ENCODE measurements at regions not wholly inside any gene's neighbourhood (a gene's known extent, or its start where the extent isn't known, plus 50 kb on each side); places are given as distances from the start of the nearest gene placed in this dataset.

DNA sequence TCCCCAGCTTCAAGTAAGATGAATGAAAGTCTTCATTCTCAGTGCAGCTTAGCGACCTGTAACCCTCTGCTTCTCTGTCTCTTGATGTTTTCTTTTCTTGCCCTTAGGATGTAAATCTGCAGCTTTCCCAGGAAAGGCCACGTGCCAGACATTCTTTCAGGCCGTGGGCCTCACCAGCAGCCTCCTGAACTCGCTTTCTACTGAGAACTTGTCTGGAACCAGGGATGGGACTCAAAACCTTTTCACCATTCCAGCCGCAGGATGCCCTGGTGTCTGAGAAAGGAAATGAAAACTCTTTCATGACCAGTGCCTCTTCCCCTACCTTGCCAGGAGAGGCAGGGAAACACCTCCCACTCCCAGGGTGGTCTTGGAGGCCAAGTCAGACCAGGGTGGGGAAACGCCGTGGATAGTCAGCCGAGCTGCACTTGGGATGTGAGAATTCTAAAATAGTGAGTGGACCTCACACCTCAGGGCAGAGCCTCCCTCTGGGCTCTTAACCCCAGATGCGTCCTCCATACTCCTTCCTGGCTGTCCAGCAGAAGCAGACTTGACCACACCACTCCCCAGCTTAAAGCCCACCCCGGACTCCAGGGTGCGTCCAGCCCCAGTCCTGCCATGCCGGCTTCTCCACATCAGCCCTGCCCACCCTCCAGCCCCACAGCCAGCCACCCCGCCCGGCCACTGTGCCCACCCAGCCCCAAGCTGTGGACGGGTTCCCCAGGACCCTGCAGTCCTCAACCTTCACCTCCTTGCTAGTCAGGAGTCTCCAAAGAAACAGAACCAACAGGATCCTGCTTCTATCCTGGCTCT, 115.5 kb downstream of the TWIST2 start:
- POLR2A ChIA-PET: no interaction called here
- ATAC-seq (no peak), DNase-seq (no peak)
- H3K27me3 ChIP-seq (ENCODE audit: control insufficient read depth in 2 of 2, insufficient read depth in 2 of 2, low read length in 2 of 2): no peaks in the 10 kb centered on the region
- H3K36me3 ChIP-seq (ENCODE audit: control insufficient read depth in 2 of 3, insufficient read depth in 3 of 3, low read length in 3 of 3): no peaks in the 10 kb centered on the region
- no peaks in the 10 kb centered on the region for H3K9me3 ChIP-seq (ENCODE audit: control insufficient read depth in 2 of 3, low read length in 3 of 3)
- Mint-ChIP-seq H3K36me3 (no peaks in the 10 kb centered on the region), H3K4me3 (no peak overlapping the region), H3K27ac (no peak overlapping the region), H3K9me3 (peaks cover 0 to 8% (median 0%) of the 10 kb centered on the region in 11 donors), H3K27me3 (peaks cover 14 to 30% (median 21%) of the 10 kb centered on the region in 5 donors), H3K4me1 (peaks cover 0 to 2% (median 0%) of the 10 kb centered on the region in 7 donors)
- H3K4me1 ChIP-seq (ENCODE audit: control insufficient read depth in 2 of 2, insufficient read depth in 2 of 2, low read length in 2 of 2): no peaks in the 10 kb centered on the region
- CTCF ChIA-PET: no interaction called here
- intact Hi-C loops (cut with micrococcal nuclease): no loop called here
- H3K4me3 ChIP-seq (ENCODE audit: low read length): no peak overlapping the region
- no peak overlapping the region for H3K27ac ChIP-seq (ENCODE audit: low read depth, low read length)

DNA sequence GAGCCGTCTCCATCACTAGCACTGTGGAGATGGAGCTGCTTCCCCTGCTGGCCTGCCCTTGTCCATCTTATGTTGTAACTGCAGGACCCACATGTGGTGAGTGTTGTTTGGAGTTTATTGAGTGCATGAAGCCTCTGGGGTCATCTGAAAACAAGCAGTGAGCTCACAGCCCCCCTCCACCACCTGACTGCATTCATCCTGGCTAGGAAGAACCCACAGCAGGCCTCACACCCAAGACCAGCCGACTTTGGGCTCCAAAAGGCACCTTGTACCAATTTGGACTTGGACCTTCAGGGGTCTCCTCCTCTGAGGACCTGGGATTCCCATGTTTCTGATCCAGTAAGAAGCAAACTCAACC, 116.1 kb downstream of the TWIST2 start:
- H3K4me1 ChIP-seq (ENCODE audit: control insufficient read depth in 2 of 2, insufficient read depth in 2 of 2, low read length in 2 of 2): no peaks in the 10 kb centered on the region
- H3K4me3 ChIP-seq (ENCODE audit: low read length): no peak overlapping the region
- peaks cover 0 to 2% (median 0%) of the 10 kb centered on the region in 7 donors for H3K4me1 Mint-ChIP-seq
- no peaks in the 10 kb centered on the region for H3K27me3 ChIP-seq (ENCODE audit: control insufficient read depth in 2 of 2, insufficient read depth in 2 of 2, low read length in 2 of 2)
- peaks cover 0 to 8% (median 0%) of the 10 kb centered on the region in 11 donors for H3K9me3 Mint-ChIP-seq
- no peak overlapping the region for H3K4me3 Mint-ChIP-seq
- CTCF ChIA-PET: interaction anchor here (0.6 kb wide), 1 partner anchor 614 kb away, joined by 3 read pairs; no protein-coding TSS in a partner anchor
- H3K27ac ChIP-seq (ENCODE audit: low read depth, low read length): no peak overlapping the region
- no peaks in the 10 kb centered on the region for H3K36me3 ChIP-seq (ENCODE audit: control insufficient read depth in 2 of 3, insufficient read depth in 3 of 3, low read length in 3 of 3)
- H3K27ac Mint-ChIP-seq: no peak overlapping the region
- H3K36me3 Mint-ChIP-seq: no peaks in the 10 kb centered on the region
- intact Hi-C loops (cut with micrococcal nuclease): no loop called here
- POLR2A ChIA-PET: no interaction called here
- DNase-seq (no peak), ATAC-seq (no peak)
- peaks cover 13 to 29% (median 18%) of the 10 kb centered on the region in 5 donors for H3K27me3 Mint-ChIP-seq
- no peaks in the 10 kb centered on the region for H3K9me3 ChIP-seq (ENCODE audit: control insufficient read depth in 2 of 3, low read length in 3 of 3)

DNA sequence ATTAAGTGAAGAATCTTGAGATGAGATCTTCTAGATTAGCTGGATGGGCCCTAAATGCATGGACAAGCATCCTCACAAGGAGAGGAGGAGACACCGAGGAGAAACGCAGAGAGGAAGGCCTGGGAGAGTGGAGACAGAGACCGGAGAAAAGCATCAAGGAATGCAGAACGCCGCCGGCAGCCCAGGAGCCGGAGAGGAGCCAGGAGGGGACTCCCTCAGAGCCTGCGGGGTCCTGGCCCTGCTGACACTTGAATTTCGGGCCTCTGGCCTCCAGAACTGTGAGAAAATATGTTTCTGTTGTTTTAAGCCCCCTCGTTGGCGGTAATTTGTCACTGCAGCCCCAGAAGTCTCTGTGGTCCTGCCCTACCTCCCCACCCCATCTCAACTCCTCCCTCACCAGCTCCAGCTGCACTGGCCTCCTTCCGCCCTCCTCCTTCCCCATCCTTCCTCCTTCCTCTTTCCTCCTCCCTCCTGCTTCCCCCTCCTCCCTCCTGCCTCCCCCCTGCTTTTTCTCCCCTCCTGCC, 116.7 kb downstream of the TWIST2 start:
- H3K4me3 ChIP-seq (ENCODE audit: low read length): no peak overlapping the region
- CTCF ChIA-PET: interaction anchor here (0.6 kb wide), 1 partner anchor 613 kb away, joined by 3 read pairs; no protein-coding TSS in a partner anchor
- no peaks in the 10 kb centered on the region for H3K27me3 ChIP-seq (ENCODE audit: control insufficient read depth in 2 of 2, insufficient read depth in 2 of 2, low read length in 2 of 2)
- Mint-ChIP-seq H3K4me3 (no peak overlapping the region), H3K36me3 (no peaks in the 10 kb centered on the region), H3K27ac (no peak overlapping the region), H3K27me3 (peaks cover 9 to 29% (median 19%) of the 10 kb centered on the region in 5 donors), H3K9me3 (peaks cover 0 to 8% (median 0%) of the 10 kb centered on the region in 11 donors), H3K4me1 (peaks cover 0 to 2% (median 0%) of the 10 kb centered on the region in 7 donors)
- no peak overlapping the region for H3K27ac ChIP-seq (ENCODE audit: low read depth, low read length)
- POLR2A ChIA-PET: no interaction called here
- DNase-seq: no peak
- no peaks in the 10 kb centered on the region for H3K36me3 ChIP-seq (ENCODE audit: control insufficient read depth in 2 of 3, insufficient read depth in 3 of 3, low read length in 3 of 3)
- intact Hi-C loops (cut with micrococcal nuclease): no loop called here
- H3K4me1 ChIP-seq (ENCODE audit: control insufficient read depth in 2 of 2, insufficient read depth in 2 of 2, low read length in 2 of 2): no peaks in the 10 kb centered on the region
- H3K9me3 ChIP-seq (ENCODE audit: control insufficient read depth in 2 of 3, low read length in 3 of 3): no peaks in the 10 kb centered on the region
- ATAC-seq: no peak

DNA sequence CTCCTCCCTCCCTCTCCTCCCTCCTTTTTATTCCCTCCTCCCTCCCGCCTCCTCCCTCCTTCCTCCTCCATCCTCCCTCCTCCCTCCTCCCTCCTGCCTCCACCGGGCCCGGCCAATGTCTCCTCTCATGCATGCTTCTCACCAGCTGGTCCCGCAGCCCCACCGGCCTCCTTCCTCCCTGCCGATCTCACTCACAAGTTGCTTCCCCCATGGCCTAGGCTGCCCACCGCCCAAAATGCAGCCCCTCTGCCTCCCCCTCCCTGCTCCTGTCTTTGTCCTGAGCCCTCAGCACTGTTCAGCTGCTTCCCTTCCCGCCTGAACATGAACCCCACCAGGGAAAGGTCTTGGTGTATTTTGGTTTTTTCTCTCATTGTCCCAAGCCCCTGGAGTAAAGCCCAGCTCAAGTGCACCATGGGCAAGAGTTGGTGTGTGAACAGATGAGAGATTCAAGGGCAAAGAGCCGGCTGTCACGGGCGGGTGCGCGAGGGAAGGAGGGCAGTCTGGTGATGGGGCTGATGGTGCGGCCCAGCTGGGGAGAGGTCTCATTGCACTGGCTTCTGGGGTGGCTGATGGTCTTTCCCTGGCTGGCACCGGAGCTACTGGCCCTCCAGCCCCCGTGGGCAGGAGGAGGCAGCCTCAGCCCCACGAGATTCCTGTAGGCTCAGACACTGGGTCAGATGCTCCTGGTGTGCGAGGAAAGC, 117.6 kb downstream of the TWIST2 start:
- Mint-ChIP-seq H3K4me3 (no peak overlapping the region), H3K27ac (no peak overlapping the region), H3K9me3 (peaks cover 0 to 4% (median 0%) of the 10 kb centered on the region in 11 donors), H3K27me3 (peaks cover 7 to 29% (median 22%) of the 10 kb centered on the region in 5 donors), H3K36me3 (no peaks in the 10 kb centered on the region), H3K4me1 (peaks cover 0 to 2% (median 0%) of the 10 kb centered on the region in 7 donors)
- H3K27ac ChIP-seq (ENCODE audit: low read depth, low read length): no peak overlapping the region
- H3K9me3 ChIP-seq (ENCODE audit: control insufficient read depth in 2 of 3, low read length in 3 of 3): no peaks in the 10 kb centered on the region
- no peaks in the 10 kb centered on the region for H3K4me1 ChIP-seq (ENCODE audit: control insufficient read depth in 2 of 2, insufficient read depth in 2 of 2, low read length in 2 of 2)
- H3K27me3 ChIP-seq (ENCODE audit: control insufficient read depth in 2 of 2, insufficient read depth in 2 of 2, low read length in 2 of 2): no peaks in the 10 kb centered on the region
- intact Hi-C loops (cut with micrococcal nuclease): no loop called here
- DNase-seq (no peak), ATAC-seq (no peak)
- H3K4me3 ChIP-seq (ENCODE audit: low read length): no peak overlapping the region
- ChIA-PET POLR2A (no interaction called here), CTCF (no interaction called here)
- H3K36me3 ChIP-seq (ENCODE audit: control insufficient read depth in 2 of 3, insufficient read depth in 3 of 3, low read length in 3 of 3): no peaks in the 10 kb centered on the region

- Mint-ChIP-seq H3K27ac (no peak overlapping the region), H3K27me3 (peaks cover under 1 to 37% (median 22%) of the 10 kb centered on the region in 5 donors), H3K9me3 (peaks cover 0 to 4% (median 0%) of the 10 kb centered on the region in 11 donors), H3K36me3 (no peaks in the 10 kb centered on the region), H3K4me1 (peaks cover 0 to 3% (median 0%) of the 10 kb centered on the region in 7 donors), H3K4me3 (no peak overlapping the region)
- no peaks in the 10 kb centered on the region for H3K4me1 ChIP-seq (ENCODE audit: control insufficient read depth in 2 of 2, insufficient read depth in 2 of 2, low read length in 2 of 2)
- no peaks in the 10 kb centered on the region for H3K9me3 ChIP-seq (ENCODE audit: control insufficient read depth in 2 of 3, low read length in 3 of 3)
- H3K4me3 ChIP-seq (ENCODE audit: low read length): no peak overlapping the region
- H3K27ac ChIP-seq (ENCODE audit: low read depth, low read length): no peak overlapping the region
- H3K27me3 ChIP-seq (ENCODE audit: control insufficient read depth in 2 of 2, insufficient read depth in 2 of 2, low read length in 2 of 2): no peaks in the 10 kb centered on the region
- no peaks in the 10 kb centered on the region for H3K36me3 ChIP-seq (ENCODE audit: control insufficient read depth in 2 of 3, insufficient read depth in 3 of 3, low read length in 3 of 3)
- DNase-seq (no peak), ATAC-seq (no peak)
- intact Hi-C loops (cut with micrococcal nuclease): no loop called here
- ChIA-PET POLR2A (no interaction called here), CTCF (no interaction called here)
These were observed 118.4 kb downstream of the TWIST2 start for GRCh38 chr2:238966072-238966937.

Data from naive thymus-derived CD4-positive, alpha-beta T cell (primary cell).